Stimulated activated CD8-positive, alpha-beta memory T cell treated with anti-CD3 and anti-CD28 coated beads, Interleukin-12 subunit alpha, Interleukin-12 subunit beta, amount 100 ng/mL, for 24 hours (primary cell): ENCODE measurements at regions not wholly inside any gene's neighbourhood (a gene's known extent, or its start where the extent isn't known, plus 50 kb on each side); places are given as distances from the start of the nearest gene placed in this dataset.
"Not testable (repeated sequence)": the region's sequence is repeated elsewhere in the genome, so short reads cannot be mapped to it uniquely, and the experiment has no call there.

Experiments used
- DNase-seq: peaks from one replicate; pipeline ENCODE4 v3.0.0-alpha.2; 2020; ENCODE audit errors: extremely low read depth

DNA sequence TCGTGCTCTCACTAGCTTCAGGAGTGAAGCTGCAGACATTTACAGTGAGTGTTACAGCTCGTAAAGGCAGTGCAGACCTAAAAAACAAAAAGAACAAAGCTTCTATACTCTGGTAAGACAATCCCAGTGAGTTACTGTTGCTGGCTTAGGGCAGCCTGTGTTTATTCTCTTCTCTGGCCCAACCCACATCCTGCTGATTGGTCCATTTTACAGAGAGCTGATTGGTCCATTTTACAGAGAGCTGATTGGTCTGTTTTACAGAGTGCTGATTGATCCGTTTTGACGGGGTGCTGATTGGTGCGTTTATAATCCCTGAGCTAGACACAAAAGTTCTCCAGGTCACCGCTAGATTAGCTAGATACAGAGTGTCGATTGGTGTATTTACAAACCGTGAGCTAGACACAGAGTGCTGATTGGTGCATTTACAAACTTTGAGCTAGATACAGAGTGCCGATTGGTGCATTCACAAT is 158.0 kb downstream of the KLRB1 start:
- DNase-seq, result not testable (repeated sequence)

DNA sequence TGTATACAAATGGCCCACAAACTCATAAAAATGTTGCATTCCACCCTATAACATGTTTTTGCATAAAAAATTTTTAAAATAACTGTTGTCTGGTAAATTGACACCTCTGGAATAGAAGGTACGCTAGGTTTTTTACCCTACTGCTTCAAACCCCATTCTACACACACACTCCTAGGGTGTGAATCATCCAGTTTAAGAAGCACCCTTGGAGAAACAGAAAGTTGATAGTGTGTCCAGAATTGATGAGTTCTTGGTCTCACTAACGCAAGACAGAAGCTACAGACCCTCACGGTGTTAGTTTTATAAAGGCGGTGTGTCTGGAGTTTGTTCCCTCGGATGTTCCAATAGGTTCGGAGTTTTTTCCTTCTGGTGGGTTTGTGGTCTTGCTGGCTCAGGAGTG is 158.5 kb downstream of the KLRB1 start:
- DNase-seq, result no peak

DNA sequence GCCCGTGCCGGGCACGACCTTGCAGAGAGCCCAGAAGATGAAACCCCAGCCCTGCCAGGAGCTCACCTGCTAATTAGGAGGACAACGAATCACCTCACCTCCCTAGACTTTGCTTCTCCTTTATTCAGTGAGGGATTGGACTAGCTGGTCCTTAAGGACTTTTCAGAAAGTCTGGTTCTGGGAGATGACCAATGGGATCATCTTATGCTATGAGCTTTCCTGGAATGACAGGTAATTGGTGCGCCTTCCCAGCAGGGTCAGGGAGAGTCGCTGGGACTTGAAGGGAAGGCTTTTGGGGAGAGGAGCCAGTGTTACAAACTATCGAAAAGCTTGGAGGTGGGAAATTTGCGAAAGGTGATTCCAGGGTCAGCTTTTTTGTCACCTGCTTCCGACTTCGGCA is 159.1 kb downstream of the KLRB1 start:
- not testable (repeated sequence) for DNase-seq

DNA sequence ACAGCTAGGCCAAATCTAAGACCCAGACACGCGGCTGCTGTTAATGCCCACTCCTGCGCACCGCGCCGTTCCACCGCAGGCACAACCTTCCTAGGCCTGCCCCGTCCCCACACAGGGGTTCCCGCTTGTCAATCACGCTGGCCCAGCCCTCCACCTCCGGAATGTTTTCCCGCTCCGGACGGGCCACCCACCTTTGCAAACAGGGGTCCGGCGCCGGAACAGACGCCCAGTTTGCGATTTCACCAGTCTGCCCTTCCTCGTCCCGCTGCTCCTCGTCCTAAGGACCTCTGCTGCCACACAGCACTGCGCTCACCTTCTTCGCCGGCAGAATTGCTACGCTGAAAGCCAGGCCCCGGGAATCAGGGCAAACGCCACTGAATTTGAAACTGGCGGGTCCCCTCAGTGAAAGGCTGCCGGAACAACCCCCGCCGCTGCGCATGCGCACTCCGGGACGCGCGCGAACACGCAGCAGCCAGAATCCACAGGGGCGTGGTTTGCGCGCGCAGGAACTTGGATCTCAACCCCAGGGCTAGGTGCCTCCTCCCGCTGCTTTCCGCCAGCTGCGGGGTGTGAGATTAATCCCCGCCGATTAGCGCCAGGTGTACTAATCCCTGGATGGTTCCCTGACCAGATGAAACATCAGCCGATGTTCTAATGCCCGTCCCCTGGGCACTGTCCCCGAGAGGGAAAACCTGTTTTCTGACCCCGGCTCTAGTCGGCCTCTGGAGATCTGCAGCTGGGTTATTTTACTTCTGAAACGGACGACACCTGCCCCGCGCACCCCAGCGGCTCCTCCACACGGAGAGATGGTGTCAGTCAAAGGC is 159.7 kb downstream of the KLRB1 start:
- DNase-seq, result peak; percentile 79

DNA sequence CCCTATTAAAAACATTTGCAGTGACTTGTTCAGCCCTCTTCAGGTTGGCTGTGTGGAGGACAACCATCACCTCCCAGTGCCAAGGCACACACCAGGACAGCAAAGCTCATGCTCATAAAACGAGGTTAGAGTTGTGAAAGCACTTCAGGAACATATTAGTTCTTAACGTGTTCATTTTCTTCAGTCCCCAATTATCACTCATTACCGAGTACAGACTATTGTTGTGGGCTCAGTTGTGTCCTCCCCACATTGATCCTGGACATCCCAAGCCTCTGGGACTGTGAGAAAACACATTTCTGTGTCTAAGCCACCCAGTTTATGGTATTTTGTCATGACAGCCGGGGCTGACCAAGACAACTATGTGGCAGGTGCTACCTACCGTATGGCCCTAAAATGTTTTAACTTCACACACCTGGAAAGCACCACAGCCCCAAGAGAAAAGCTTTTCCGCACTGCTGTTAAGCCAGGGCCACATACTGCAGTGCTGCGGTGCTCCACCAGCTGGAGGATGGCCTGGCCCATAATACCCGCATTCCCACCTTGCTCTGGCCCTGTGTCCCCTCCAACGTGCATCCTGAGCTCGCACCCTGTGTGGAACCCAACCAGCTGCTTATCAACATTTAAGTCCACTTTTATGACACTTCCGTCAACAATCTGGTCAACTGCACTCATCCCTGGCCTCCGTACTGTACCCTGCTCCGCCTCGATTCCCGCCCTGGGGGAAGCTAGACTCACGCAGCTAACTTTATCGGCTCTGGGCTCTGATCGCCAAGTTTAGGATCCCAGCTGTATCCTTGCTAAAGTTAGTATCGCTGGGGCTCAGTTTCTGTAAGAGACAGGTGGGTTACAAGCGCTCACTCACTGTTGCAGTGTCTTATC is 160.6 kb downstream of the KLRB1 start:
- not testable (repeated sequence) for DNase-seq

DNA sequence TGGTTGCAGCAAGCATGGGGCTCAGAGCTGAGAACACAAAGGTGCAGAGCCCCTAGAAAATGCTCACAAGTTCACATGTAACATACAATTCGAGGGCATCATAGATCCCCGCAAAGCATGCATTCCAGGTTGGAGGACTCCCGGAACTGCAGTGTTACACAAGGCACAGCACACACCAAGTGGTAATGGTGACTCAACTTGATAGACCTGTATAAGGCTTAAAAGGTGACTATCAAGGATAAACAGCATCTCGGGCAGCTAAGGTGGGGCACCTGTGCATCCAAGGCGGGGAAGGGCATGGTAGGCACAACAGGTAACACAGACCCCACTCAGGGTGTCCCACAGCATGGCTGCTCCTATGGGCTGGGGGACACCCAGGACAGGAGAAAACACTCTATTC is 167.3 kb downstream of the KLRB1 start:
- DNase-seq, result not testable (repeated sequence)

DNA sequence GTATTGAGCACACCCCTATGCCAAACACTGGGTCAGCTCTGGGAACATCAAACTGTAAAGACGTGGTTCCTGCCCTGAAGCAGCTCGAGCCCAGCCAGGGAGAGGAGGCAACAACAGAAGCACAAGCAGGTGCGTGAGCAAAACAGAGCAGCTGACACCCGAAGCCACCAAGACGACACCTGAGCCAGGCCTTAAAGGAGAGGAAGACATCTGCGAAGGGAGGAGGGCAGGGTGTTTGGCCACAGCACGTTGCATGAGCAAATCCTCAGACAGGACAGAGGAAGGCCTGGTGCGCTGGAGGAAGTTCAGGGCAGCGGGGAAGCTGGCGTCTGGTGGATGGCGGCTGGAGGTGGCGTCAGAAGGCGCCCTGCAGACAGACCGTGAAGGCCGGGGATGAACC is 172.0 kb downstream of the KLRB1 start:
- not testable (repeated sequence) for DNase-seq

DNA sequence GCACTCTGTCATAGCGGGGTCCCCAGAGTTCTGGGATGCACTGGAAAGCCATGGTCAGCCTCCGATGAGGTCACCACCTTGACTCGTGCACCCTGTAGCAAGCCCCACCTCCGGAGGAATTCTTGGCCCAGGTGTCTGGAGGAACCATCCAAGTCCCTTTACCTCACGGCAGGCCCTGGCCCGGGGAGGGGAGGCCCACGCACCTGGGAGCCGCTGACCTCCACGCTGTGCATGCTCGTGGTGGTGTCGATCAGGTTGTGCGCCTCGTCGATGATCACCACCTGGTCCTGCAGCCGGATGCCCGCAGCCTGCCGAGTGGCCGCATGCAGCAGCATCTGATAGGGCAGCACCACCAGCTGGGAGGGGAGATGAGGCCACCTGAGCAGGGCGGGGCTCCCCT is 177.3 kb downstream of the KLRB1 start:
- not testable (repeated sequence) for DNase-seq

DNA sequence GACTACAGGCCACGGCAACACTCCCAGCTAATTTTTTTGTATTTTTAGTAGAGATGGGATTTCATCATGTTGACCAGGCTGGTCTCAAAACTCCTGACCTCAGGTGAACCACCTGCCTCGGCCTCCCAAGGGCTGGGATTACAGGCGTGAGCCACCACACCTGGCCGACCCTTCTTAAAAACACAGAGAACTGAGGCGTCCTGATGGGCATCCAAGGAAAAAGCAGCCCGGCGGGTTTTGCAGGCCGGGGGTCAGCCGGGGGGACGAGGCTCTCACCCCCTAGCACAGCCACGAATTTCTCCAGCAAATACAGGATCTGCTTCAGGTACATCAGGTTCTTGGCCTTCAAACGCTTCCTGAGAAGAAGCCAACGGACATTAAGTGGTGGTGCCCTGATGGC is 178.9 kb downstream of the KLRB1 start:
- DNase-seq, result not testable (repeated sequence)

DNA sequence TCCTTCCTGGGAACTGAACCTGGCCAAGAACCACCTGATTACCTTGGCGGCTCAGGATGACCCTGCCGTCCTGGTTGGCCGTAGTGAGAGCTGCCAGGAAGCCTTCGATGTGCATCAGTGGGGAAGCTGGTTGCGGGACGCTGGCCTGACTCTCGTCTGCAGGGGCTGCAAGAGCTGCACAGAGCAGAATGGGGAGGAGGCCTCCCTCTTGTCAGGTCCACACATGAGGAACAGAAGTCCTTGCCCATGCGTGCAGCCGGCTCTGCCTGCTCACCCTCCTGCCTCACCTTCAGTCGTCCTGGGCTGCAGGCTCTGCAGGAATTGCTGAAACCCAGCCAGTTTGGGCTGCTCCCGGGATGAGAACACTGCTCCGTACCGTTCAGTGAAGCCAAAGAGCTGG is 182.3 kb downstream of the KLRB1 start:
- not testable (repeated sequence) for DNase-seq

DNA sequence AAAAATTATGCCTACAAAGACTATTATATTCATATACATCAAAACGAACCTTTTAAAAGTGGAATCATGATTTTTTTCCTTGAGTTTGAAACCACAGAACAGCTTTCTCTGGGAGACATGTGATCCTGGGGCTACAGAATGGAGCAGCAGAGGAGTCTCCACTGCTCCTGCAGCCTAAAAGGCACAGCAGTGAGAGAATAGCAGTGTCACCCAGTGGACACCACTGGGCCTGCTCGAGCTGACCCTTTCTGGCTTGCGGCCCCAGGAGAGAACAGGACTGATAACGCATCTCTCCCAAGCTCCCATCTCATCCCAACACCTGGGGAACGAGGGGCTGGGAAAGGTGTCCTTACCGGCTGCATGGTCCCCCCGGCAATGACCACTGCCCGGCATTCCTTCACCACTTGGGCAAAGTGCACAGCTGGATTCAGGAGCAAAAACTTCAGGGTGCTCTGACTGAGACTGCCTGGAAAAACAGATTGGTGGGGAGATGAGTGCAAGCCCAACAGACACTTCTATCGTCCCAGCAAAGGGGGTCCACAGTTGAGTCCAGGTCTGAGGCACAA is 183.5 kb downstream of the KLRB1 start:
- DNase-seq, result not testable (repeated sequence)

DNA sequence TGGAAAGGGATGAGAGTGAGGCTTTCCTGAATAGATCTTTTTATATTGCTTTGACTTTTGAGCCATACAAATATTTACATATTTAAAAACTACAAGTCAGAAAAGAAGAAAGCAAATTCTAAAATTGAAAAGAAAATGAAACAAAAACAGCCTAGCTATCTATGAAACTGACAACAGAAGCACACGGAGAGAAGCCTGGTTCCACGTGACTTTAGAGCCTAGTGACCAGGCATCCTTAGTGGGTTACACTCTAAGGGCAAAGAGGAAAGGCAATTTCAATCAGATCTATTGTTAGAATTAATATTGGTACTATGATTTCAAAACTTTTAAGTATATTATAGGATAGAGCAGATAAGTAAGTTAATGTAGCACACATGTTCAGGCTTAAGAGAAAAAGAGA is 185.0 kb downstream of the KLRB1 start:
- not testable (repeated sequence) for DNase-seq

DNA sequence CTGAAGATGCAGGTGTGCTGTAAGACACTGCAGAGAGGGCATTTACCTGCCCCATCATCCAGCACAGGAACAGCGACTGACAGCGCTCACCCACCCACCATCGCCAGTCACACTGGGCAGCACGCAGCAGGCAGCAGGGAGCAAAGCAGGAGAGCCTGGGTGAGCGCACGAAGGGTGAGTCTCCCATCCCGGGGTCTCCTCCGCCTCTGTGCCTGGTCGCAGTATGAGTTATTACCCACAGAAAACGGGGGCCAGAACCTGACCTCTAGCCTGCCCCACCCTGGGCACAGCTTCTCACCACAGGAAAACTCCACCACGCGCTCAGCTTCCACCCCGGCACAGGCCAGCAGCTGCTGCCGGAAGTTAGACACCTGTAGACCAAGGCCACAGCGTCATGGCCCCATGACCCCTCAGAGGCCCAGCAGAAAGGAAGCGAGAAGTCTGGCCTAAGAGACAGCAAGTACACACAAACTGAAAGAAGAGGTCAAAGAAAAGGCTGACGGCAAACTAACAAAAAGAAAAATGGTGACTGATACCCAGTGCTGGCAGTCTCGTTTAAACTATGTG is 186.1 kb downstream of the KLRB1 start:
- not testable (repeated sequence) for DNase-seq

DNA sequence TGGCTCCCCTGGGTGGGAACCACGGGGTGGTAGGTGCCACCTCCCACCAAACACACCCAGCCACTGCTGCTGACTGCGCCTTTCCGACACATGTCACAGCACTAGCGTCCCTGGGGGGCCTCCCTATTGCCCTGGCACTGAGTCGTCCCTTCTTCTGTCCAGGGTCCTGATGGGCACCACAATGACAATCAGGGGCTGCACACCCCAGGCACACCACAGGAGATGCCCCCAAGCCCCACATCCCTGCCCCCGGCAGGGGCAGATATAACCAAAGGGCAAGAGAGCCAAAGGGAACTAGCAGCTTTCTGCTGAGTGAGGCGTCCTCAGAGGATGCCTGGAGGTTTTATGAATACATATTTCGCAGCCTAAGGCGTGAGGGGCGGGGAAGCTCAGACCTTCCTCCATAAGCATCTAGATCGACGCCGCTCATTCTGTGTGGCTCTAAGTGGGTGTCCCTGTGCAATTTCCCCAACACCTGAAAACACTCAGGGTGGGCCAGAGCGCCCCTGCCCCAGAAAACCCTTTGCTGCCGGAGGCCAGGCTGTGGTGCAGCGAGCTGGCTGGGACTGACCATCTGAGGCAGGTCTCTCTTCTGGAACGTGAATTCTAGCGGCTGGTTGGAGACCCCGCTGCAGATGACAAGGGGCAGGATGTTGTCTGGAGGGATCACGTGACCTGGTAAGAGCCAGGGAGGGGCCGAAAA is 186.7 kb downstream of the KLRB1 start:
- not testable (repeated sequence) for DNase-seq

DNA sequence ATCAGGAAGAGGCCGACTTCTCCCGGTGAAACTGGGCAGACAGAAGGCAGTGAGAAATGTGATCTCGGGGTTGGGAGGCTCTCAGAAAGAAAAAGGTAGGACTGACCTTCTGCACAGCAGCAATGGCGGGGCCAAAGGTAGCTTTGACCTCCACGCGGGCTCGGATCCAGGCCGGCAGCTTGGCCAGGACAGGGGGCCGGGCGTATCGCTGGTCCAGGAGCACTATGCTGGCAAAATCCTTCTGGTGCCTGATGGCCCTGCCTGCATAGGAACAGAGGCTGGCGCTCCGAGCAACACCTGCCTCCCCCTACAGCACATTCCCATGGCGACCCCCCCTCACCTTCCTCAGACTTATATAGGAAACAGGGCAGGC is 189.1 kb downstream of the KLRB1 start:
- DNase-seq, result not testable (repeated sequence)

DNA sequence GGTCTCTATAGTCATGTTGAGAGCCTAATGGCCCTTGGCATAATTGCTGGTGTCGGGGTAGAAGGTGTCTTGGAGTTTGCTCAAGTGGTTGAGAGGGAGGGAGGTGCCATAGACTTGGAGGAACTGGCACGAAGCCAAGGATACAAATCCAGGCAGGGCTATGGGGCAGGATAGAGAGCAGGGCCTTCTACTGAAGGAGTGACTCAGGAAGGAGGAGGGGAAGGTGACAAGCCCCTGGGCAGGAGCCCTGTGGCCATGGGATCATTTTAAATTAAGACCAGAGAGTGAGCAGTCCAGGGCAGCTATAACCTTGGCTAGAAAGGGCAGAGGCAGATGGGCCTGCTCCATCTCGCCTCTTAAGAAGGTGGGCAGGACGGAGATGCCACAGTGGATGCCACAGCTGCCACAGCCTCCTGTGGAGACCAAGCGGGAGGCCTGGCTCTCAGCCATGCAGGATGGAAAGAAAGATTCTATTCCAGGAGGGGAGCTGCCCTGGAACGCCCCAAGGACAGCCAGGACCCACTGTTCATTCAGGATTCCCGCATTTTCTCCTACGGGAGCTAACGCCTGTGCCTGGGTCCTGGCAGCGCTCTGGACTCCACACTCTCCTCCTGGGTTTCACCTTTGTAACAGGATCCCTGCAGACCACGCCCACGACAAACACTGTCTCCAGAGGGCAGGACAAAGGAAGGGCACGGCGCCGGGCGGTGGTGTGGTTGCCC is 189.6 kb downstream of the KLRB1 start:
- not testable (repeated sequence) for DNase-seq

DNA sequence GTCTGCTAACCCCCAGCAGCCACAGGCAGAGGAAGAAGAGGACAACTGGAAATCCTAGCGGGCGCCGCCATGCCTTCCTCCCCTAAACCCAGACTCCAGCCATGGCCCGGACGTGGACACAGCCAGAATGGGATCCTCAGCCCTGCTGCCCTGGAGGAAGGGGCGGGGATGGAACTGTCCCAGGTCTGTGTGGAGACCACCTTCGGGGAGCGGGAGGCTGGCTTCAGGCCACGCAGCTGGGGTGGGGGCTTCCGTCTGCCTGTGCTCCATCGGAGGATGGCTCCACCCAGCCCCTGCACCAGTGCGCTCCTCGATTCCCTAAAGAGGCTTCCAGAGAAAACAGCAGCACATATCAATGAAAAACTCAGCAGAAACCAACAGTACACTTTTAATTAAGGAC is 190.4 kb downstream of the KLRB1 start:
- DNase-seq, result not testable (repeated sequence)

DNA sequence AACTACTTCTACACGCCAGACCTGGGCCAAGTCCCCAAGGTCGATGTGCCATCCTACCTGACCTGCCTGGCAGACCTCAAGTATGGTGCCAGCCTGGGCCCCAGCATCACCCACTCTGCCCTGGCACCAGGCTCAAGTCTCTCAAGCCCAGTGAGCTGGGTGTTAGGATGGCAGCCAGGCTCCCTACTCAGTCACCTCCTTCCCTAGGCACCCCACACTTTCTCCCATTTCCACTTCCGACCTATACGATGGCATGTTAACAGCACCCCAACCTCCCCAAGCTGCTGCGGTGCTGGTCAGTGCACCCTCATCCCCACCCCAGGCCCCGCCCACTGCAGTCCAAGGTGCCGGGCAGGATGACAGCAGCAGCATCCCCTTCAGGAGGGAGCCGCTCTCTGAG is 191.4 kb downstream of the KLRB1 start:
- not testable (repeated sequence) for DNase-seq

DNA sequence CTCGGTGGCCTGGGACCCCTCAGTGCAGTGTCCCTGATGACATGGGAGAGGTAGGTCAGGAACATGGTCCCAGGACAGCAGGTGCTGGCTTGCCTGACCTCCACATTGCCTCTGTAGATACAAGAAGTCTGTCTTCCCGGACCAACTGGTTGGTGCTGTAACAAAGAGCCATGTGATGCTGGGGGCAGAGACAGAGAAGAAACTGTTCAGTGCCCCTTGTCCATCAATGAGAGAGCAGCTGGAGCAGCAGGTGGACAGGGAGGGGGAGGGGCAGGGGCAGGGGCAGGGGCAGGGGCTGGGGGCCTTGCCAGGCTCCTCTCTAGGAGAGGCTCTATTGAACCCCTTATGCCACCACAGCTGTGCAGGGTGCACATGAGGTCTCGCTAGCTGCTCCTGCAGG is 191.8 kb downstream of the KLRB1 start:
- not testable (repeated sequence) for DNase-seq

DNA sequence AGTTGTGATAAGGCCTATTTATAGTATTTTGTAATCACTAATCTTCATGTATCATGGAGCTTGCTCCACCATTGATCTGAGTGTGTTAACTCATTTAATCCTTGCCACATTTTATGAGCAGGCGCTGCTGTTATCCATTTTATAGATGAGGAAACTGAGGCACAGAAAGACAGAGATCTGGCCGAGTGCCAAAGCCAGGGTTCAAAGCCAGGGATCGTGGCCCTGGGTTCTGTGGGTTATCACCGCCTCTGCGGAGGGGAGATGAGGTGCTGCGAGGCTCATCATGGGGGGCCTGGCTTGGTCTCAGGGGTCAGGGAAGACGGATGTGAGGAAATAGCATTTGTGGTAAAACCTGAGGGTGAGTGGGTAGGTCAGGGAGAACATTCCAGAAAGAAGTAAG is 193.9 kb downstream of the KLRB1 start:
- DNase-seq, result not testable (repeated sequence)

DNA sequence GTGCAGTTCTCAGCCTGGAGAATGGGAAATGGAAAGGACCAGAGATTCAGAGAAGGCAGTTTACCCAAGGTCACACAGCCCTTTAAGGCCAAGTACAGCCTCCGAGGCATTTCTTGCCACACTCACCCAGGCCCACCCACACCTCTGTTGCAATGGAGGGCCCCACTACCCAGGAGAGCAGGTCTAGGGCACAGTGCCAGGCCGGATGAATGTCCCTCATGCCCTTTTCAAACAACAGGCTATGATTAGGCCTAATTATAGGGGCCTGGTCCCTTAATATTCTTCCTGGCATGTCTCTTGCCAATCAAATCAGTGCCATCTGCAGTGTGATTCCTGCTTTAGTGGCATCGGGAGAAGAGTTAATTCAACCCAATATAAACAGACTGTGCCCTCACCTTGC is 195.3 kb downstream of the KLRB1 start:
- not testable (repeated sequence) for DNase-seq
